GM18526 (cell line): ENCODE measurements at regions not wholly inside any gene's neighbourhood (a gene's known extent, or its start where the extent isn't known, plus 50 kb on each side); places are given as distances from the start of the nearest gene placed in this dataset.

Source experiments
- POLR2A ChIP-seq: IDR thresholded peaks from 3 replicates; pipeline ENCODE4 v1.6.1; 2011; ENCODE audit not compliant: insufficient read length; ENCODE audit errors: extremely low read depth

- no peak for TF ChIP-seq POLR2A
Observed at GRCh38 chr7:25666671-25667060, 438.4 kb upstream of the NPVF start.

- no peak for TF ChIP-seq POLR2A
Observed at GRCh38 chr7:25669281-25669781, 441.0 kb upstream of the NPVF start.

GRCh38 chr7:25669961-25670841 lies 441.9 kb upstream of the NPVF start:
- no peak for TF ChIP-seq POLR2A

GRCh38 chr7:25671111-25671510 lies 442.8 kb upstream of the NPVF start:
- no peak for TF ChIP-seq POLR2A

- no peak for TF ChIP-seq POLR2A
Observed at GRCh38 chr7:25672496-25672895, 444.2 kb upstream of the NPVF start.

- TF ChIP-seq POLR2A = no peak
Observed at GRCh38 chr7:25675789-25676474, 447.6 kb upstream of the NPVF start.

- no peak for TF ChIP-seq POLR2A
Observed at GRCh38 chr7:25677595-25677994, 449.3 kb upstream of the NPVF start.

GRCh38 chr7:25678215-25678614 lies 449.9 kb upstream of the NPVF start:
- TF ChIP-seq POLR2A = no peak

- TF ChIP-seq POLR2A = no peak
Observed at GRCh38 chr7:25680636-25681035, 452.4 kb upstream of the NPVF start.

GRCh38 chr7:25684360-25684759 lies 456.1 kb upstream of the NPVF start:
- TF ChIP-seq POLR2A = no peak

- no peak for TF ChIP-seq POLR2A
Observed at GRCh38 chr7:25686493-25686892, 458.2 kb upstream of the NPVF start.

GRCh38 chr7:25694211-25694610 lies 457.8 kb upstream of the NFE2L3 start:
- TF ChIP-seq POLR2A = no peak

GRCh38 chr7:25694699-25695098 lies 457.3 kb upstream of the NFE2L3 start:
- TF ChIP-seq POLR2A = no peak

GRCh38 chr7:25696571-25696970 lies 455.4 kb upstream of the NFE2L3 start:
- no peak for TF ChIP-seq POLR2A

- TF ChIP-seq POLR2A = no peak
Observed at GRCh38 chr7:25698451-25699113, 453.4 kb upstream of the NFE2L3 start.

GRCh38 chr7:25704413-25704812 lies 447.6 kb upstream of the NFE2L3 start:
- TF ChIP-seq POLR2A = no peak
